Sigmoid colon (tissue), 4 donors: ENCODE measurements at regions not wholly inside any gene's neighbourhood (a gene's known extent, or its start where the extent isn't known, plus 50 kb on each side); places are given as distances from the start of the nearest gene placed in this dataset.

Experiments used
- CTCF ChIP-seq, 4 experiments: fragments of 450-650 bp in 3 of 4; fragments of 200-600 bp in 1 of 4; IDR thresholded peaks; one replicate each; pipeline ENCODE4 v1.5.1; 2016 to 2019; ENCODE audit warnings: antibody characterized with exemption in 4 of 4, mild to moderate bottlenecking in 3 of 4, moderate library complexity in 2 of 4
- EP300 ChIP-seq, 4 donors: sonication (generic); formaldehyde crosslinking; IDR thresholded peaks; one replicate each; pipeline ENCODE4 v1.6.1; 2017; ENCODE audit warnings: antibody characterized with exemption in 4 of 4
- POLR2A ChIP-seq, 2 donors: fragments of 450-650 bp; IDR thresholded peaks; one replicate each; pipeline ENCODE4 v1.6.1; 2016; ENCODE audit warnings: antibody characterized with exemption in 2 of 2, mild to moderate bottlenecking in 2 of 2, moderate library complexity in 2 of 2
- POLR2AphosphoS5 ChIP-seq, 4 donors: sonication (generic); formaldehyde crosslinking; IDR thresholded peaks; one replicate each; pipeline ENCODE4 v1.6.1; 2017; ENCODE audit warnings: antibody characterized with exemption in 4 of 4

GRCh38 chrX:69256291-69256565, 91.0 kb upstream of the PJA1 start:
- TF ChIP-seq CTCF (IDR thresholded peaks at IDR 0.05) (no peak), POLR2A (IDR thresholded peaks at IDR 0.05) (no peak), POLR2AphosphoS5 (IDR thresholded peaks at IDR 0.05) (no peak), EP300 (IDR thresholded peaks at IDR 0.05) (no peak)
